Natural killer cell treated with Interleukin-12 subunit alpha and Interleukin-12 subunit beta and Interleukin-15 and Interleukin-18, amount 100 ng/mL, for 72 hours (primary cell): ENCODE measurements at regions not wholly inside any gene's neighbourhood (a gene's known extent, or its start where the extent isn't known, plus 50 kb on each side); places are given as distances from the start of the nearest gene placed in this dataset.
"Not testable (repeated sequence)": the region's sequence is repeated elsewhere in the genome, so short reads cannot be mapped to it uniquely, and the experiment has no call there.

Experiments used
- ATAC-seq, 2 donors: fragments of 150-1000 bp; cut with Tn5 transposase in 1 of 2; sonication (Bioruptor Pico), chemical (Tn5 transposase) in 1 of 2; 2 replicates each; pipeline ENCODE4 v1.10.0; 2021
- DNase-seq: peaks from one replicate; pipeline ENCODE4 v3.0.0; 2022; ENCODE audit warnings: low spot score
- H3K27ac Mint-ChIP-seq, 2 donors: 1 replicate in 1 of 2; 2 replicates in 1 of 2; pipeline ENCODE4 v1.8.0; 2022; ENCODE audit warnings: mixed read lengths in 2 of 2, mild to moderate bottlenecking in 1 of 2, moderate library complexity in 1 of 2
- H3K27me3 Mint-ChIP-seq, 2 donors: 1 replicate in 1 of 2; 2 replicates in 1 of 2; pipeline ENCODE4 v1.8.0; 2022; ENCODE audit warnings: mixed read lengths in 2 of 2
- H3K36me3 Mint-ChIP-seq: one replicate; pipeline ENCODE4 v1.8.0; 2022; ENCODE audit warnings: mixed read lengths
- H3K4me1 Mint-ChIP-seq, 2 donors: 1 replicate in 1 of 2; 2 replicates in 1 of 2; pipeline ENCODE4 v1.8.0; 2022; ENCODE audit warnings: low read depth in 2 of 2, mixed read lengths in 2 of 2, mild to moderate bottlenecking in 1 of 2
- H3K4me3 Mint-ChIP-seq: one replicate; pipeline ENCODE4 v1.8.0; 2022; ENCODE audit warnings: mixed read lengths
- H3K9me3 Mint-ChIP-seq: 2 replicates; pipeline ENCODE4 v1.8.0; 2022; ENCODE audit warnings: mixed read lengths

- Mint-ChIP-seq H3K4me3 (no peak overlapping the region), H3K9me3 (no peaks in the 10 kb centered on the region), H3K4me1 (no peaks in the 10 kb centered on the region), H3K36me3 (no peaks in the 10 kb centered on the region), H3K27me3 (peaks cover 0 to 4% of the 10 kb centered on the region in 2 donors), H3K27ac (no peak overlapping the region)
- no peak for DNase-seq
- ATAC-seq: no peak
These were observed 220.6 kb downstream of the GUCY2F start for GRCh38 chrX:109261279-109261678.

GRCh38 chrX:109252789-109253188, 229.1 kb downstream of the GUCY2F start:
- Mint-ChIP-seq H3K36me3 (peaks cover 4% of the 10 kb centered on the region), H3K4me1 (no peaks in the 10 kb centered on the region), H3K27ac (no peak overlapping the region), H3K9me3 (peaks cover 8% of the 10 kb centered on the region), H3K27me3 (peaks cover 0 to 2% of the 10 kb centered on the region in 2 donors), H3K4me3 (no peak overlapping the region)
- DNase-seq (no peak), ATAC-seq (no peak)

DNA sequence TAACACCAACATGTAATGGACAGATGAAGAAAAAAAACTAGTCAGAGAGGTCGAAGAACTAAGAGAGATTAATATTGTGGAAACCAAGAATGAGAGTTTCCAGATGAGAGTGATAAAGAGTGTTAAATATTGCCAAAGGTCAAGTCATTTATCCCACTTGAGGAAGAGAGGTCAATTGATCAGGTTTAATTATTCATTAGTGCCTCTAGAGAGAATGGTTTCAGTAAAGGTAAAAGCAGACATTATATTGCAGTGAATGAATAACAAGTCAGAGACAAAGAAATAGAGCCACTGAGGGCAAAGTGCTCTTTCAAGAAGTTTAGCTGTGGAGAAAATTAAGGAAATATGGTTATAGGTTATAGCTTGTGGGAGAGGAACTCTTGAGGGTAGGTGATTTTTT, 263.1 kb downstream of the GUCY2F start:
- no peak overlapping the region for H3K27ac Mint-ChIP-seq
- H3K27me3 Mint-ChIP-seq: peaks cover 0 to under 1% of the 10 kb centered on the region in 2 donors
- no peaks in the 10 kb centered on the region for H3K9me3 Mint-ChIP-seq
- H3K4me3 Mint-ChIP-seq: no peak overlapping the region
- H3K36me3 Mint-ChIP-seq: no peaks in the 10 kb centered on the region
- no peaks in the 10 kb centered on the region for H3K4me1 Mint-ChIP-seq
- ATAC-seq: no peak
- no peak for DNase-seq

DNA sequence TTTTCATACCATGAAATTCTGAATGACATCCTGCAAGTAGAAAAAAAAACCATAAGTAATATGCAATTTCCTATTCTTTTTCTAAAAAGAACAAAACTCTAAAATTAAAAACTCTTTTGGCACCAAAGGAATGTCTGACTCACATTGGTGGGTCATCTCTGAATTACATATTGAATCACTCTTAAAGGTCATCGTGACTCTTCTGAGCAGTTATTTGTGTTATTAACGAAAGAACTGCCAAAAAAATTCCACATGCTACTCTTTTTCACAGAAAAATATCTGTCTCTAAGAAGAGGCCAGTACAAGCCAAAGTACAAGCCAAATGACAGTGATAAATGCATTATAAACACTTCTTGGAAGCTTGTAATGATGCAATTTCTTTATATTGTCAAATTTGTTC, 282.2 kb downstream of the GUCY2F start:
- no peak overlapping the region for H3K4me3 Mint-ChIP-seq
- ATAC-seq: no peak
- H3K9me3 Mint-ChIP-seq: peaks cover 2% of the 10 kb centered on the region
- no peaks in the 10 kb centered on the region for H3K4me1 Mint-ChIP-seq
- H3K27me3 Mint-ChIP-seq: no peaks in the 10 kb centered on the region
- H3K36me3 Mint-ChIP-seq: no peaks in the 10 kb centered on the region
- H3K27ac Mint-ChIP-seq: no peak overlapping the region
- DNase-seq: no peak

DNA sequence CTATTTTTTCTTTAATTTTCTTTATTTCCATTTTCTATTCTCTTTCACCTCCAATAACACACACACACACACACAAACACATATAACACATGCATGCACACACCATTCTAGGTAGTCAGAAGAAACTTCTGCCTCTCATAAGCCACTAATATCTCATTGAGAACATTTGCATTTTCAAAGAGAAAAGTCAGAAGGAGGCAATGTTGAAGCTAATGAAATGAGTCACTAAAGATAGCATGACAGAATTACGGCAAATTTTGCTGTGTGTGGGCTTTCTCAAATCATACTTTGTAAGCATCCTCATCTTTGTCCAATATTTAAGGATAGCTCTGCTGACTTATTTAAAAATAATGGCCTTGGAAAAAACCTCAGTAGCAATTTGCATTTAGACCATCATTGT, 291.3 kb downstream of the GUCY2F start:
- Mint-ChIP-seq H3K27me3 (peaks cover 0 to 9% of the 10 kb centered on the region in 2 donors), H3K27ac (no peak overlapping the region), H3K36me3 (peaks cover 7% of the 10 kb centered on the region), H3K9me3 (peaks cover 8% of the 10 kb centered on the region), H3K4me1 (no peaks in the 10 kb centered on the region), H3K4me3 (no peak overlapping the region)
- DNase-seq: no peak
- no peak for ATAC-seq

DNA sequence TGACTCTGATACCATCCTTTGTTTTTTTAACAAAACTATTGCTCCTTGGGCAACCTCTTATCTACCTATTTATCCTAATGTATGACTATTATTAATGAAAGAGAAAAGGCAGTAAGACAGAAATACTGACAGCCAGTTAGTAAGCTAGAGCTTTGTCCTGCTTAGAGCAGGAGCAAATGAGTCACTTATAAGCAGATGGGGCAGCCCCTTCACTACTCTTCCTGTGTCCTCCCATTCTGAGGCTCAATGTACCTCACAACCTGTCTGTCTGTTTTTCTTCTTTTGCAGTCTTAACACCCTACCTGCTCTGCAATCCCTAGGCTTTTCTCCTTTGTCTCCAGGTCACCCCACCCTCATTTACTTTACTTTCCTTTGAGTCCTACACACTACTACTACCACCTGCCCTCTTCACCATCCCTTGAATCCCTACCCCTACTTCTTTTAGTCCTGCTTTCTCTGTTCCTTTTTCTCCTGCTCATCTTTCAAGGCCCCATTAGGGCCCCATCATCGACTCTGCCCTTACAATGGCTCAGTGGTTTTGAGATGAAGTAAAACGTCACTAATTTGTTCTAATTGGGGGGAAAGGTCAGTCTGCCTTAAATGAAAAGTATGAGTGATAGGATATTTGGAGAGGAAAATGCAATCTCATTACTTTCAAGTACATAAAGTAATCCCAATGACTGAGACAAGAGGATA, 294.3 kb downstream of the GUCY2F start:
- DNase-seq (no peak), ATAC-seq (no peak)
- peaks cover 0 to 13% of the 10 kb centered on the region in 2 donors for H3K27me3 Mint-ChIP-seq
- no peaks in the 10 kb centered on the region for H3K9me3 Mint-ChIP-seq
- H3K36me3 Mint-ChIP-seq: peaks cover 7% of the 10 kb centered on the region
- H3K4me1 Mint-ChIP-seq: no peaks in the 10 kb centered on the region
- H3K27ac Mint-ChIP-seq: no peak overlapping the region
- H3K4me3 Mint-ChIP-seq: no peak overlapping the region

DNA sequence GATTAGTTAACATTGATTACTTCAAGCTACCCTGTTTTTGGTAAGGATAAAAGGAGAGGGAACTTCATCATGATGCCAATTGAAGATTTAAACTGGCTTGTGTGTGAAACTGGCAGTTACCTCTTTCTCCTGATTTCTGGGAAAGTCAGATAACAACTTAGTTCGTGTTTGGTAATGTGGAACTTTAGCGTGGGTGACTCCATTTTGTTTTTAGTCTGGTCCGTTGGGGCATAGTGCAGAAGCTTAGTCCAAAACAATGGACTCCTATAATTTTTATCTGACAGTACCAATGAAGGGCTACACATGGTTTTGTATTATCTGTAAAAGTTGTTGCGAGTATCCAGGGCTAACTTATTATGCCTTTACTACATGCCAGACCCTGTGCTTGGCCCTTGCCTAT, 294.9 kb downstream of the GUCY2F start:
- Mint-ChIP-seq H3K36me3 (peaks cover 7% of the 10 kb centered on the region), H3K27me3 (peaks cover 0 to 15% of the 10 kb centered on the region in 2 donors), H3K4me3 (no peak overlapping the region), H3K4me1 (no peaks in the 10 kb centered on the region), H3K9me3 (no peaks in the 10 kb centered on the region), H3K27ac (no peak overlapping the region)
- DNase-seq (no peak), ATAC-seq (no peak)

DNA sequence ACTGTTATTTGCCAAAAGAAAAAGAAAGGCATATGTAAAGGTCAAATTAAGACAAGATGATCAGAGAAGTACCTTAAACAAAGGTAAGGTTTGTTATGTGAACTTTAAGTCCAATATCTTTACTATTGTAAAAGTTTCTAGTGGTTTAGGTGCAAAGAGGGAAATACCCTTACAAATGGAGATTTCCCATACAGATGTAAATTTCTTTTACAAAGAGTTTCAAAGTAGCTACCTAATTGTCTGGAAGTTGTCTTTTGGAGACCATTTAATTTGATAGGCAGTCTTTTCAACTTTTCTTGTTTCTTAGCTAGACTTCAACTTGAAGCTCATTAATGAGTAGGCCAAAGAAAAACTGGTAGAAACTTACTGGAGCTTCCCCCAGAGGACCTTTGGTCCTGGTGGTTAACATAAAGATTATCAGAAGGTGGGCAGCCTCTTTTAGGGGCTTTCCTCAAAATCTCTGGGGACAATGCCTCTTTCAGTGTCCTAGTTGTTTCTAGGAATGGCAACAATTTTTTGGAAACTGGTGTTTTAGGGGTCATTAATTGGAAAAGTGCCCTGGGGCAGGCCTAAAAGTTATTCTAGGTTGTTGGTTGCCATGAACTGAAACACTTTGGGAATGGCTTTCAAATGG, 297.3 kb downstream of the GUCY2F start:
- no peaks in the 10 kb centered on the region for H3K36me3 Mint-ChIP-seq
- H3K9me3 Mint-ChIP-seq: no peaks in the 10 kb centered on the region
- peaks cover 0 to 10% of the 10 kb centered on the region in 2 donors for H3K27me3 Mint-ChIP-seq
- no peak overlapping the region for H3K27ac Mint-ChIP-seq
- DNase-seq: no peak
- ATAC-seq: no peak
- H3K4me1 Mint-ChIP-seq: no peaks in the 10 kb centered on the region
- H3K4me3 Mint-ChIP-seq: no peak overlapping the region

DNA sequence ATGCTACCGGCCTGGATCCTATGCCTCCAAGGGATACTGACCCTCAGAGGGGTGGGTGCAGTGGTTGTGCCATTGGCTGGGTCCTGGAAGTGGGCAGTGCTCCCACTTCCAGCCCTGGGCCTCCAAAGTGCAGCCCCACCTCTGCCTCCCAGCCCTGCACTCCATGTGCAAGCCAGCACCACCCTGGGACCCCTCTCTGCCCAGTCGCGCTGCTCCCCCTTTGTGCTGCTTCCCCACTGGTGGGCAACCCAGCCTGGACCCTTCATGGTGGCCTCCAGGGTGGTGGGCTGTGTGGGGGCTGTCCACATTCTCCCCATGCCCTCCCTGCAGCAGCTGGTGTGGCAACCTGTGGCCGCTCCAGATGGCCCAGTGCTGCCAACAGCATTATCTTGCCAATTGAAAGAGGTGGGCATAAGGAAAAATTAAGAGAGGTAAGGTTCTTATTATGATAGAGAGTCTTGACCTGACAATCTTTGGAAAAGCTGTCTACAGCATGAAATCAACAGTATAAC, 309.7 kb downstream of the GUCY2F start:
- no peak overlapping the region for H3K4me3 Mint-ChIP-seq
- no peak for DNase-seq
- no peaks in the 10 kb centered on the region for H3K36me3 Mint-ChIP-seq
- H3K9me3 Mint-ChIP-seq: peaks cover 4% of the 10 kb centered on the region
- no peaks in the 10 kb centered on the region for H3K27me3 Mint-ChIP-seq
- H3K27ac Mint-ChIP-seq: no peak overlapping the region
- no peaks in the 10 kb centered on the region for H3K4me1 Mint-ChIP-seq
- peak in 1 of 2 donors; percentile 40 for ATAC-seq

DNA sequence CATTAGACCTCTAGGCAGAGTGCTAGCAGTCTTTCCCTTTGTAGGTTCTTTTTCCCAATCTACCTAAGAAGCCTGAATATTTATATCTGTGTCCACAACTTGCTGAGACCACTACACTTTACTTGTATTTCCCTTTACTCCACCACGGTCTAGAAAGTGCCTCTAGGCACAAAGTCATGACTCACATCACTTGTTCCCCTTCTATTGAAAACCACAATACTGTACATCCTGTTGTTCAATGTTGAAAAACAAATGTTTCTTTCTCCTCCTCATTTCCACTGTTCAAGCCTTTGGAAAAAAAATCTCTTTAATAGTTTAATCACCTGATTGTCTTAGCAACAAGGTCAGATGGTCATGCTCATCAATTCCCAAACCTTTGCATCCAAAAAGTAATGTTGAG, 326.7 kb downstream of the GUCY2F start:
- Mint-ChIP-seq H3K9me3 (peaks cover 9% of the 10 kb centered on the region), H3K4me1 (no peaks in the 10 kb centered on the region), H3K27me3 (peaks cover 0 to 4% of the 10 kb centered on the region in 2 donors), H3K27ac (no peak overlapping the region), H3K4me3 (no peak overlapping the region), H3K36me3 (no peaks in the 10 kb centered on the region)
- DNase-seq: no peak
- ATAC-seq: no peak

GRCh38 chrX:109144173-109144572, 337.7 kb downstream of the GUCY2F start:
- not testable (repeated sequence) for H3K36me3 Mint-ChIP-seq, H3K27ac Mint-ChIP-seq, H3K27me3 Mint-ChIP-seq, ATAC-seq, H3K4me1 Mint-ChIP-seq, H3K4me3 Mint-ChIP-seq, DNase-seq
- H3K9me3 Mint-ChIP-seq: peaks cover 12% of the 10 kb centered on the region

- no peak overlapping the region for H3K27ac Mint-ChIP-seq
- H3K9me3 Mint-ChIP-seq: peaks cover 11% of the 10 kb centered on the region
- no peak for DNase-seq
- H3K4me1 Mint-ChIP-seq: no peaks in the 10 kb centered on the region
- no peaks in the 10 kb centered on the region for H3K36me3 Mint-ChIP-seq
- peaks cover 0 to 3% of the 10 kb centered on the region in 2 donors for H3K27me3 Mint-ChIP-seq
- no peak for ATAC-seq
- H3K4me3 Mint-ChIP-seq: no peak overlapping the region
These were observed 341.4 kb downstream of the GUCY2F start for GRCh38 chrX:109140463-109140862.

- Mint-ChIP-seq H3K4me1 (no peaks in the 10 kb centered on the region), H3K27ac (no peak overlapping the region), H3K4me3 (no peak overlapping the region), H3K27me3 (peaks cover 0 to 5% of the 10 kb centered on the region in 2 donors), H3K9me3 (peaks cover 14% of the 10 kb centered on the region), H3K36me3 (peaks cover 7% of the 10 kb centered on the region)
- DNase-seq: no peak
- ATAC-seq: no peak
These were observed 347.1 kb downstream of the GUCY2F start for GRCh38 chrX:109134777-109135176.

DNA sequence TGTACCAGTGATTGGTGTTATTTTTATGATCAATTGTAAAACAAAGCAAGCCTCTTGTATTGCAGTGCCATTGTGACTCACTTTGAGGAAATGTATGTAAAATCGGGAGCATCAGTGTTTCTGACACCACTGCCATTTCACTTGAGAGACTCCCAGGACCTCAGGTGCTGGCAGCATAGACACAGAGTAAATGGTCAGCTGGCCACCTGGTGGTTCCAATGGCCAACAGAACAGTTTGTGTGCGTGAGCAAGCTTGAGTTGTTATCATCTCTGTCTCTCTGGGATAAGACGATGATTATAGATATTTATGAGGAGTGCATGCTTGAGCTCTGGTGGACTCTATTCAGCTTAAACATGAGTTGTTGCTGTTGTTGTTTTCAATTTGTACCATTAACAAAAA, 356.6 kb downstream of the GUCY2F start:
- peaks cover 3% of the 10 kb centered on the region for H3K9me3 Mint-ChIP-seq
- H3K4me3 Mint-ChIP-seq: no peak overlapping the region
- no peaks in the 10 kb centered on the region for H3K36me3 Mint-ChIP-seq
- no peak for ATAC-seq
- no peak for DNase-seq
- no peaks in the 10 kb centered on the region for H3K4me1 Mint-ChIP-seq
- H3K27me3 Mint-ChIP-seq: no peaks in the 10 kb centered on the region
- no peak overlapping the region for H3K27ac Mint-ChIP-seq
